HEK293 (cell line): ENCODE measurements at regions not wholly inside any gene's neighbourhood (a gene's known extent, or its start where the extent isn't known, plus 50 kb on each side); places are given as distances from the start of the nearest gene placed in this dataset.
"Not testable (repeated sequence)": the region's sequence is repeated elsewhere in the genome, so short reads cannot be mapped to it uniquely, and the experiment has no call there.

Experiments
- CTCF ChIA-PET: fragments of 350-600 bp; formaldehyde crosslinking; extraction: SDS; loops from one replicate; lab custom pipeline; 2021; ENCODE audit warnings: antibody characterized with exemption; lab: Yijun Ruan, JAX
- POLR2A ChIA-PET: fragments of 300-600 bp; formaldehyde crosslinking; extraction: SDS; loops from one replicate; lab custom pipeline; 2020; ENCODE audit warnings: antibody characterized with exemption, inconsistent platforms; lab: Yijun Ruan, JAX
- H3K27ac ChIP-seq: fragments of 200-500 bp; sonication (Bioruptor generic); 2 replicates; pipeline ENCODE4 v1.5.1; 2014; ENCODE audit warnings: low read depth, low read length, control low read depth, inconsistent platforms; ENCODE audit errors: extremely low read depth
- H3K36me3 ChIP-seq, 2 experiments: fragments of 200-500 bp in 1 of 2; sonication (Bioruptor generic) in 1 of 2; 1 replicate in 1 of 2; 2 replicates in 1 of 2; pipeline ENCODE4 v1.5.1; 2014 to 2017; ENCODE audit warnings: inconsistent platforms in 2 of 2, low read length in 2 of 2; ENCODE audit not compliant: control insufficient read depth in 2 of 2, insufficient read depth in 1 of 2
- H3K4me1 ChIP-seq: fragments of 200-500 bp; sonication (Bioruptor generic); 2 replicates; pipeline ENCODE4 v1.5.1; 2014; ENCODE audit warnings: mild to moderate bottlenecking, low read length, inconsistent platforms; ENCODE audit not compliant: control insufficient read depth, insufficient read depth
- H3K4me3 ChIP-seq: 2 replicates; pipeline ENCODE4 v1.5.1; 2011; ENCODE audit warnings: low read depth, mild to moderate bottlenecking, control low read depth, low read length, moderate library complexity
- H3K9me3 ChIP-seq: fragments of 200-500 bp; sonication (Bioruptor generic); 2 replicates; pipeline ENCODE4 v1.5.1; 2014; ENCODE audit warnings: low read depth, low read length, inconsistent platforms; ENCODE audit not compliant: control insufficient read depth, insufficient read depth
- ATF2 ChIP-seq: fragments of 450-650 bp; formaldehyde crosslinking; IDR thresholded peaks from 2 replicates; pipeline ENCODE4 v1.5.1; 2016; ENCODE audit warnings: missing biosample characterization, missing genetic modification characterization, low read depth
- BCL11A ChIP-seq: fragments of 450-650 bp; formaldehyde crosslinking; IDR thresholded peaks from 2 replicates; pipeline ENCODE4 v1.5.1; 2016; ENCODE audit warnings: low read depth, missing biosample characterization, missing genetic modification characterization
- CTCF ChIP-seq: fragments of 450-650 bp; formaldehyde crosslinking; IDR thresholded peaks from 2 replicates; pipeline ENCODE4 v1.5.1; 2016; ENCODE audit warnings: missing biosample characterization, missing genetic modification characterization
- EGR2 ChIP-seq: fragments of 450-650 bp; formaldehyde crosslinking; IDR thresholded peaks from 2 replicates; pipeline ENCODE4 v1.5.1; 2016; ENCODE audit warnings: low read depth, missing biosample characterization, missing genetic modification characterization
- SCRT1 ChIP-seq: fragments of 450-650 bp; formaldehyde crosslinking; IDR thresholded peaks from 2 replicates; pipeline ENCODE4 v1.5.1; 2016; ENCODE audit warnings: missing biosample characterization, missing genetic modification characterization, borderline replicate concordance
- SCRT2 ChIP-seq: fragments of 450-650 bp; formaldehyde crosslinking; IDR thresholded peaks from 2 replicates; pipeline ENCODE4 v1.5.1; 2016; ENCODE audit warnings: missing biosample characterization, missing genetic modification characterization
- SETDB1 ChIP-seq: IDR thresholded peaks from one replicate; pipeline ENCODE4 v1.6.1; 2017; ENCODE audit warnings: mild to moderate bottlenecking, low read length, moderate library complexity, mixed read lengths; ENCODE audit not compliant: insufficient read length
- SP7 ChIP-seq: fragments of 450-650 bp; formaldehyde crosslinking; IDR thresholded peaks from 2 replicates; pipeline ENCODE4 v1.5.1; 2016; ENCODE audit warnings: missing biosample characterization, missing genetic modification characterization
- WT1 ChIP-seq: fragments of 450-650 bp; formaldehyde crosslinking; IDR thresholded peaks from 2 replicates; pipeline ENCODE4 v1.5.1; 2016; ENCODE audit warnings: missing biosample characterization, missing genetic modification characterization
- YY1 ChIP-seq: fragments of 450-650 bp; formaldehyde crosslinking; IDR thresholded peaks from 2 replicates; pipeline ENCODE4 v1.5.1; 2018; ENCODE audit warnings: missing biosample characterization, missing genetic modification characterization
- ZFP69B ChIP-seq: fragments of 450-650 bp; formaldehyde crosslinking; IDR thresholded peaks from 2 replicates; pipeline ENCODE4 v1.5.1; 2016; ENCODE audit warnings: missing biosample characterization, missing genetic modification characterization
- ZNF184 ChIP-seq: fragments of 450-650 bp; IDR thresholded peaks from 2 replicates; pipeline ENCODE4 v1.5.1; 2018; ENCODE audit warnings: missing biosample characterization, mild to moderate bottlenecking, missing genetic modification characterization
- ZNF211 ChIP-seq: fragments of 450-650 bp; formaldehyde crosslinking; IDR thresholded peaks from 2 replicates; pipeline ENCODE4 v1.5.1; 2016; ENCODE audit warnings: low read depth, missing biosample characterization, missing genetic modification characterization
- ZNF214 ChIP-seq: fragments of 450-650 bp; formaldehyde crosslinking; IDR thresholded peaks from 2 replicates; pipeline ENCODE4 v1.5.1; 2017; ENCODE audit warnings: missing biosample characterization, mild to moderate bottlenecking, missing genetic modification characterization, borderline replicate concordance
- ZNF266 ChIP-seq: fragments of 450-650 bp; formaldehyde crosslinking; IDR thresholded peaks from 2 replicates; pipeline ENCODE4 v1.5.1; 2016; ENCODE audit warnings: missing biosample characterization, missing genetic modification characterization, low read depth
- ZNF335 ChIP-seq: fragments of 450-650 bp; formaldehyde crosslinking; conservative IDR thresholded peaks from 2 replicates; pipeline ENCODE4 v1.5.1; 2016; ENCODE audit warnings: missing biosample characterization, missing genetic modification characterization
- ZNF423 ChIP-seq: fragments of 450-650 bp; formaldehyde crosslinking; IDR thresholded peaks from 2 replicates; pipeline ENCODE4 v1.5.1; 2016; ENCODE audit warnings: missing biosample characterization, missing genetic modification characterization
- ZNF514 ChIP-seq: fragments of 450-650 bp; formaldehyde crosslinking; IDR thresholded peaks from 2 replicates; pipeline ENCODE4 v1.5.1; 2016; ENCODE audit warnings: missing biosample characterization, missing genetic modification characterization
- ZNF530 ChIP-seq: fragments of 450-650 bp; formaldehyde crosslinking; IDR thresholded peaks from 2 replicates; pipeline ENCODE4 v1.5.1; 2016; ENCODE audit warnings: low read depth, missing biosample characterization, missing genetic modification characterization
- ZNF701 ChIP-seq: fragments of 450-650 bp; formaldehyde crosslinking; IDR thresholded peaks from 2 replicates; pipeline ENCODE4 v1.5.1; 2016; ENCODE audit warnings: missing biosample characterization, missing genetic modification characterization
- ZNF837 ChIP-seq: fragments of 450-650 bp; formaldehyde crosslinking; IDR thresholded peaks from 2 replicates; pipeline ENCODE4 v1.5.1; 2016; ENCODE audit warnings: missing biosample characterization, missing genetic modification characterization

GRCh38 chr20:54984104-54984448 lies 508.7 kb downstream of the DOK5 start:
- ChIA-PET POLR2A (no interaction called here), CTCF (interaction anchor here (0.6 kb wide), 1 partner anchor 318 kb away, joined by 3 read pairs; no protein-coding TSS in a partner anchor)
- Histone ChIP-seq H3K36me3 (no peaks in the 10 kb centered on the region), H3K4me3 (no peak overlapping the region), H3K4me1 (no peaks in the 10 kb centered on the region), H3K9me3 (no peaks in the 10 kb centered on the region), H3K27ac (no peak overlapping the region)
- TF ChIP-seq ZNF211 (tag by site-specific recombination), result no peak

GRCh38 chr20:54983394-54984103 lies 508.2 kb downstream of the DOK5 start:
- H3K27ac ChIP-seq, H3K36me3 ChIP-seq, H3K4me1 ChIP-seq, H3K9me3 ChIP-seq, POLR2A ChIA-PET, H3K4me3 ChIP-seq: not testable (repeated sequence)
- CTCF ChIA-PET, result interaction anchor here (0.6 kb wide), 1 partner anchor 318 kb away, joined by 3 read pairs; no protein-coding TSS in a partner anchor

GRCh38 chr20:54981175-54981574 lies 505.8 kb downstream of the DOK5 start:
- H3K4me3 ChIP-seq, result no peak overlapping the region
- ChIA-PET CTCF (interaction anchor here (0.6 to 1.4 kb wide), 8 partner anchors 13 to 385 kb away, joined by 3 to 4 read pairs (median 4); no protein-coding TSS in a partner anchor), POLR2A (interaction anchor here (0.6 kb wide), 1 partner anchor 725 kb away, joined by 3 read pairs; no protein-coding TSS in a partner anchor)
- no peaks in the 10 kb centered on the region for H3K4me1 ChIP-seq
- H3K9me3 ChIP-seq, result no peaks in the 10 kb centered on the region
- TF ChIP-seq ZNF423 (tag by site-specific recombination) (no peak), WT1 (tag by site-specific recombination) (no peak), SETDB1 (no peak), ZNF701 (tag by site-specific recombination) (no peak), CTCF (tag by site-specific recombination) (no peak), SCRT2 (tag by site-specific recombination) (no peak), ZNF837 (tag by site-specific recombination) (no peak), ZNF266 (tag by site-specific recombination) (no peak), ZNF214 (no peak), ZNF184 (tag by site-specific recombination) (no peak), ZNF530 (tag by site-specific recombination) (no peak), YY1 (no peak), ZFP69B (tag by site-specific recombination) (no peak), ZNF514 (no peak), EGR2 (no peak), ZNF335 (no peak), BCL11A (tag by site-specific recombination) (no peak), ATF2 (tag by site-specific recombination) (no peak), SCRT1 (tag by site-specific recombination) (no peak), SP7 (tag by site-specific recombination) (no peak)
- no peak overlapping the region for H3K27ac ChIP-seq
- H3K36me3 ChIP-seq, result no peaks in the 10 kb centered on the region
